ENCODE measurements at regions not wholly inside any gene's neighbourhood (a gene's known extent, or its start where the extent isn't known, plus 50 kb on each side); places are given as distances from the start of the nearest gene placed in this dataset.

DNA sequence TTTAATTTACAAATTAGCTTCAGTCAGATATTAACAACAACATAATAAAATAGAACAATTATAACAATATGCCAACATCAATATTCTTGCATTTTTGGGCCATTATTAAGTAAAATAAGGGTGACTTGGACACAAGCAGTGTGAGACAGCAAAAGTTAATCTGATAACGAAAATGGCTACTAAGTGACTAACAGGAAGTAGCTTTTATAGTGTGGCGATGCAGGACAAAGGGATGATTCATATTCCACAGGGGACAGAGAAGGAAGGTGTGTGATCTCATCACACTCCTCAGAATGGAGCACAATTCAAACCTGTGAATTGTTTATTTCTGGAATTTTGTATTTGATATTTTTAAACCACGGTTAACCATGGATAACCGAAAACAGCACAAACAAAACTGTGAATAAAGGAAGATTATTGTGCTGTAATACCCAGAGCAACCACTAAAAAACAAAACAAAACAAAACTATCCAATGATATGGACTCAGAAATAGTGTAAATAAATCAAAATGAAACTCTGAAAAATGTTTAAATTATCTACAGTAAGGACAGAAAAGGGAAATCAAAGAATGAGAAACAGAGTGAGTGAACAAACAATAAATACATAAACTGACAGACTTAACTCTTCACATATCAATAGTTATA lies 66.9 kb upstream of the TFEC start:
- no peak for DNase-seq (ENCODE audit: low spot score)
- ATAC-seq (ENCODE audit: low FRiP score) = no peak
- TF ChIP-seq, protein P1, sequence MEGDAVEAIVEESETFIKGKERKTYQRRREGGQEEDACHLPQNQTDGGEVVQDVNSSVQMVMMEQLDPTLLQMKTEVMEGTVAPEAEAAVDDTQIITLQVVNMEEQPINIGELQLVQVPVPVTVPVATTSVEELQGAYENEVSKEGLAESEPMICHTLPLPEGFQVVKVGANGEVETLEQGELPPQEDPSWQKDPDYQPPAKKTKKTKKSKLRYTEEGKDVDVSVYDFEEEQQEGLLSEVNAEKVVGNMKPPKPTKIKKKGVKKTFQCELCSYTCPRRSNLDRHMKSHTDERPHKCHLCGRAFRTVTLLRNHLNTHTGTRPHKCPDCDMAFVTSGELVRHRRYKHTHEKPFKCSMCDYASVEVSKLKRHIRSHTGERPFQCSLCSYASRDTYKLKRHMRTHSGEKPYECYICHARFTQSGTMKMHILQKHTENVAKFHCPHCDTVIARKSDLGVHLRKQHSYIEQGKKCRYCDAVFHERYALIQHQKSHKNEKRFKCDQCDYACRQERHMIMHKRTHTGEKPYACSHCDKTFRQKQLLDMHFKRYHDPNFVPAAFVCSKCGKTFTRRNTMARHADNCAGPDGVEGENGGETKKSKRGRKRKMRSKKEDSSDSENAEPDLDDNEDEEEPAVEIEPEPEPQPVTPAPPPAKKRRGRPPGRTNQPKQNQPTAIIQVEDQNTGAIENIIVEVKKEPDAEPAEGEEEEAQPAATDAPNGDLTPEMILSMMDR (IDR thresholded peaks at IDR 0.05) = no peak

DNA sequence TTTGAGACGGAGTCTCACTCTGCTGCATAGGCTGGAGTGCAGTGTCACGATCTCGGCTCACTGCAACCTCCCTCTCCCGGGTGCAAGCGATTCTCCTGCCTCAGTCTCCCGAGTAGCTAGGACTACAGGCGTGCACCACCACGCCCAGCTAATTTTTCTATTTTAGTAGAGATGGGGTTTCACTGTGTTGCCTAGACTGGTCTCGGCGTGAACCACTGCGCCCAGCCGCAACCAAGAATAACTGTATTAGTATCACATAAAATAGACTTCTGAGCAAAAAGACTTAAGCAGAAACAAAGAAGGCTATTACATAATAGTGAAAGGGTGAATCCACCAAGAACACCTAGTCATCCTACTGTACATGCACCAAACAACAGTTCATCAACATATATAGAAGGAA lies 67.6 kb upstream of the TFEC start:
- ATAC-seq (ENCODE audit: low FRiP score) (no peak), DNase-seq (ENCODE audit: low spot score) (no peak)
- TF ChIP-seq, protein P1 (IDR thresholded peaks at IDR 0.05) = no peak

DNA sequence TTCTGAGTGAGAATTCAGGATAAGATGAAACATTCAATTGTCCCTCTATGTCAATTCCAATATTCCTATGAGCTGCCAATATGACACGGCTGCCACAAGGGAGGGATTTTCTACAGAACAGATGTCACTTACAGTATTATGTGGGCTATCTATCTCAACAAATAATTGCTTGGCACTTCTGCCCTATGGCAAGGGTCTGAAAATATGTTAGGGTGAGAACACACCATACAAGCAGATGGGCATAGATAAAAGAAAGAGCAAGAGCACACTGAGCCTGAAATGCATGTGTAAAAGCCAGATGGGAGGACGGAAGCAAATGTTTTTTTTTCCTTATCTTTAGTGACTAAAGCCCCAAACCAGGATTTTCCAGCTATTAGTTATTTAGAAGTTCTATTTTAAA lies 70.1 kb upstream of the TFEC start:
- DNase-seq (ENCODE audit: low spot score) (no peak), ATAC-seq (ENCODE audit: low FRiP score) (no peak)
- TF ChIP-seq, protein P1 (IDR thresholded peaks at IDR 0.05) = no peak

DNA sequence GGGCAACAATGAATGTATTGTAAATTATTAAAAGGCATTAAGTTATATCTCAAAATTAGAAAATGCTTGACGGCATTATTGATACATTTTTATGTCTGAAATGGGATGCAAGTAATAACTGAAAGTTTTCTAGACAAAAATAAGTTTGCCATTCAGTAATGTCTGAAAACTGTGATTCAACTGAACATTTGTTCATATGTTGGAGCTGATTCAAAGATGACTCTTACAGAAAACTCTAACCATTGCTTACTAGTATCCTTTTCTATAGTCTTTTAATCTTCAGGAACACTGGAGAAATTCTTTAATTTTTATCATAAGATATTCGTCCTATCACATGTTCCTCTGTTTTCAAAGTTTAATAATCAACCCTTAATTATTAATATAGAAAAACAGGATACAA lies 71.1 kb upstream of the TFEC start:
- no peak for DNase-seq (ENCODE audit: low spot score)
- TF ChIP-seq, protein P1 (IDR thresholded peaks at IDR 0.05) = no peak
- ATAC-seq (ENCODE audit: low FRiP score) = no peak

DNA sequence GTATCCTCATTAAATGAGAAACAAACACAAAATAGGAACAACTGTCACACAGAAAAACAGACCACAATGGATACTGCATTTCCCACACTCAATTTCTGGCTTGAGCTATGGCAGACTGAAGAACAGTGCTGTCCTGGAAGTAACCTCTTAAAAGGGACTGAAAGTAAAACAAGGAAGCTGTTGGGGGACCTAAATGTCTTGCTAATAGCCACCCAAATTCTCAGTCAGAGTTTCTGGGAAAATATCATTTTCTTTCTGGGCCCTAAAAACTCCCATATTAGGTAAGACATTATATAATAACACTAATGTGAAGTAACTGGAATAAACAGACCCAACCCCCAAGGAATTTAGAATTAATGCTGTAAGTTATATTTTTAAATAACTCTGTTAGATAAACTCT lies 80.9 kb upstream of the TFEC start:
- ATAC-seq (ENCODE audit: low FRiP score) = no peak
- DNase-seq (ENCODE audit: low spot score) = no peak
- TF ChIP-seq, protein P1 (IDR thresholded peaks at IDR 0.05) = no peak

DNA sequence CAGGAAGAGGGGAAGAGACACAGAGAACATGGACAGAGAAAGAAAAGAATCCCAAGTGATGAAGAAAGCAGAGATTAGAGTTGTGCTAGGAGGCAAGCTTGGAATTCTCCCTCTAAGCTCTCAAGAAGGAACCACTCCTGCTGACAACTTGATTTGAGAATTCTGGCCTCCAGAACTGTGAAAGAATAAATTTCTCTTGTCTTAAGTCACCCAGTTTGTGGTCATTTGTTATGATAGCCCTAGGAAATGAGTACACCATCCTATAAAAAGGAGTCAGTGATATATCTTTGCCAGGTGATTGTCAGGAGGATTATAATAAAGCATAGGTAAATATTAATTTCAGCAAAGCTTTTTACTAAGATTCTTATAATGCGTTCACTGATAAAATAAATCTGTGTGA lies 82.7 kb upstream of the TFEC start:
- ATAC-seq (ENCODE audit: low FRiP score) = no peak
- DNase-seq (ENCODE audit: low spot score) = no peak
- TF ChIP-seq, protein P1 (IDR thresholded peaks at IDR 0.05) = no peak

DNA sequence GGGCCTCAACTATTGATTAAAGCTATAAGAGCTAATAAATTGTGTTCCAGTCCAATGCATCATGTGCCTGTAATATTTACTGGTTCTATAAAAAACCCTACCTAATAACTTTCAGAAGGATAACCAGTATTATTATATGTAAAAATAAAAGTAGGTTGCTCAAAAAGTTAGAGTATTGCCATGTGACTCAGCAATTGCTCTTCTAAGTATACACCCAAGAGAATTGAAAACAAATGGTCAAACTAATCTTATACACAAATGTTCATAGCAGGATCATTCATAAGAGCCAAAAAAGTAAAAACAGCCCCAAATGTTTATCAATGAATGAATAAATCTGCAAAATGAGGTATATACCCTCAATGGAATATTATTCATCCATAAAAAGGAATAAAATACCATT lies 89.5 kb upstream of the TES start:
- no peak for DNase-seq (ENCODE audit: low spot score)
- ATAC-seq (ENCODE audit: low FRiP score) = no peak
- TF ChIP-seq, protein P1 (IDR thresholded peaks at IDR 0.05) = no peak

Measured in omental fat pad (tissue), 3 donors.